CD14-positive monocyte (primary cell): ENCODE measurements at regions not wholly inside any gene's neighbourhood (a gene's known extent, or its start where the extent isn't known, plus 50 kb on each side); places are given as distances from the start of the nearest gene placed in this dataset.

Source experiments
- DNase-seq, 3 donors: peaks; one replicate each; pipeline ENCODE4 v3.0.0-alpha.2; 2011 to 2022
- H2AFZ ChIP-seq: 2 replicates; pipeline ENCODE4 v1.6.0; 2012; ENCODE audit warnings: mild to moderate bottlenecking, low read depth, low read length, inconsistent platforms; ENCODE audit not compliant: insufficient read depth, poor library complexity, severe bottlenecking
- H3K27ac ChIP-seq, 2 donors: 1 replicate in 1 of 2; 2 replicates in 1 of 2; pipeline ENCODE4 v1.5.1; 2012 to 2013; ENCODE audit warnings: low read length in 2 of 2, control low read depth in 1 of 2, inconsistent platforms in 1 of 2, low read depth in 1 of 2, mild to moderate bottlenecking in 1 of 2
- H3K27me3 ChIP-seq, 2 donors: one replicate each; pipeline versions ENCODE4 v1.6.0 to v1.6.1; 2011 to 2013; ENCODE audit warnings: low read length in 2 of 2; ENCODE audit not compliant: control insufficient read depth in 2 of 2, insufficient read depth in 2 of 2
- H3K36me3 ChIP-seq, 2 donors: replicated peaks in 1 of 2; 1 replicate in 1 of 2; 2 replicates in 1 of 2; pipeline versions ENCODE4 v1.5.1 to v1.6.1; 2012 to 2013; ENCODE audit warnings: low read length in 2 of 2, control low read depth in 1 of 2, inconsistent platforms in 1 of 2, mild to moderate bottlenecking in 1 of 2; ENCODE audit not compliant: insufficient read depth in 2 of 2, control insufficient read depth in 1 of 2
- H3K4me1 ChIP-seq, 2 donors: 1 replicate in 1 of 2; 2 replicates in 1 of 2; pipeline versions ENCODE4 v1.5.1 to v1.6.1; 2012 to 2013; ENCODE audit warnings: low read length in 2 of 2, control low read depth in 1 of 2, inconsistent platforms in 1 of 2, mild to moderate bottlenecking in 1 of 2, moderate library complexity in 1 of 2; ENCODE audit not compliant: insufficient read depth in 2 of 2, control insufficient read depth in 1 of 2
- H3K4me2 ChIP-seq: replicated peaks from 2 replicates; pipeline ENCODE3; 2012; ENCODE audit warnings: low read length, moderate library complexity, mild to moderate bottlenecking; ENCODE audit not compliant: poor library complexity, severe bottlenecking; ENCODE audit errors: extremely low read depth
- H3K4me3 ChIP-seq, 3 experiments: fragments of 200-600 bp in 1 of 3; sonication (generic) in 1 of 3; replicated peaks in 1 of 3; 1 replicate in 2 of 3; 2 replicates in 1 of 3; pipeline ENCODE4 v1.5.1; 2011 to 2013; ENCODE audit warnings: low read length in 3 of 3, mild to moderate bottlenecking in 3 of 3, control low read depth in 2 of 3, low read depth in 2 of 3, inconsistent platforms in 1 of 3, moderate library complexity in 1 of 3
- H3K79me2 ChIP-seq: 2 replicates; pipeline ENCODE4 v1.6.0; 2012; ENCODE audit warnings: mild to moderate bottlenecking, control low read depth, inconsistent platforms, low read length, moderate library complexity; ENCODE audit not compliant: insufficient read depth
- H3K9ac ChIP-seq: 2 replicates; pipeline ENCODE4 v1.6.0; 2017; ENCODE audit warnings: low read length, mild to moderate bottlenecking; ENCODE audit not compliant: insufficient read depth, poor library complexity, severe bottlenecking
- H3K9me3 ChIP-seq, 2 donors: replicated peaks in 1 of 2; 1 replicate in 1 of 2; 2 replicates in 1 of 2; pipeline versions ENCODE4 v1.5.1 to v1.6.1; 2012 to 2013; ENCODE audit warnings: low read length in 2 of 2, control low read depth in 1 of 2; ENCODE audit not compliant: control insufficient read depth in 1 of 2, insufficient read depth in 1 of 2
- H4K20me1 ChIP-seq: 2 replicates; pipeline ENCODE4 v1.6.0; 2012; ENCODE audit warnings: mild to moderate bottlenecking, low read length, control low read depth, moderate library complexity; ENCODE audit not compliant: insufficient read depth
- H3K27ac Mint-ChIP-seq, 7 donors: one replicate each; pipeline ENCODE4 v1.8.0; 2020; ENCODE audit warnings: mild to moderate bottlenecking in 7 of 7, mixed read lengths in 7 of 7, moderate library complexity in 6 of 7, inconsistent platforms in 2 of 7
- H3K27me3 Mint-ChIP-seq, 3 donors: one replicate each; pipeline ENCODE4 v1.8.0; 2021 to 2022; ENCODE audit warnings: low read depth in 3 of 3, mild to moderate bottlenecking in 3 of 3, mixed read lengths in 3 of 3, moderate library complexity in 3 of 3, inconsistent platforms in 1 of 3
- H3K36me3 Mint-ChIP-seq, 2 donors: one replicate each; pipeline ENCODE4 v1.8.0; 2020; ENCODE audit warnings: mixed read lengths in 2 of 2, inconsistent platforms in 1 of 2, mild to moderate bottlenecking in 1 of 2
- H3K4me1 Mint-ChIP-seq: one replicate; pipeline ENCODE4 v1.8.0; 2020; ENCODE audit warnings: mild to moderate bottlenecking, mixed read lengths
- H3K4me3 Mint-ChIP-seq, 2 donors: one replicate each; pipeline ENCODE4 v1.8.0; 2020; ENCODE audit warnings: mild to moderate bottlenecking in 2 of 2, mixed read lengths in 2 of 2, moderate library complexity in 1 of 2
- H3K9me3 Mint-ChIP-seq, 7 donors: one replicate each; pipeline ENCODE4 v1.8.0; 2020 to 2022; ENCODE audit warnings: mixed read lengths in 7 of 7, mild to moderate bottlenecking in 6 of 7, moderate library complexity in 6 of 7, inconsistent platforms in 2 of 7
- WGBS: methylation state at CpG from one replicate; pipeline ENCODE4 v1.1.5; 2013; ENCODE audit warnings: missing lambda C conversion rate; ENCODE audit not compliant: insufficient coverage; 5-methylcytosine and 5-hydroxymethylcytosine counted together
- intact Hi-C, 2 donors: fragments of 100-400 bp; cut with micrococcal nuclease; formaldehyde crosslinking; loops; one replicate each; pipeline versions ENCODE4 v1.15.0 to v1.15.1; 2023
- TF ChIP-seq, protein P1 (sequence below): fragments of 200-600 bp; IDR thresholded peaks from one replicate; pipeline ENCODE4 v1.8.0; 2022; ENCODE audit warnings: antibody characterized with exemption, mild to moderate bottlenecking

- DNase-seq = no peak
- Histone ChIP-seq H2AFZ (no peak overlapping the region), H3K9ac (no peak overlapping the region), H3K27ac (no peak overlapping the region), H3K4me2 (no peak overlapping the region), H3K9me3 (no peaks in the 10 kb centered on the region), H3K27me3 (no peaks in the 10 kb centered on the region), H3K36me3 (no peaks in the 10 kb centered on the region), H4K20me1 (no peaks in the 10 kb centered on the region), H3K4me1 (no peaks in the 10 kb centered on the region), H3K4me3 (no peak overlapping the region), H3K79me2 (no peaks in the 10 kb centered on the region)
- Mint-ChIP-seq H3K4me3 (no peak overlapping the region), H3K27me3 (peaks cover 0 to 1% (median 0%) of the 10 kb centered on the region in 3 donors), H3K9me3 (peaks cover 0 to 4% (median 0%) of the 10 kb centered on the region in 7 donors), H3K36me3 (no peaks in the 10 kb centered on the region), H3K27ac (no peak overlapping the region), H3K4me1 (no peaks in the 10 kb centered on the region)
- TF ChIP-seq, protein P1, sequence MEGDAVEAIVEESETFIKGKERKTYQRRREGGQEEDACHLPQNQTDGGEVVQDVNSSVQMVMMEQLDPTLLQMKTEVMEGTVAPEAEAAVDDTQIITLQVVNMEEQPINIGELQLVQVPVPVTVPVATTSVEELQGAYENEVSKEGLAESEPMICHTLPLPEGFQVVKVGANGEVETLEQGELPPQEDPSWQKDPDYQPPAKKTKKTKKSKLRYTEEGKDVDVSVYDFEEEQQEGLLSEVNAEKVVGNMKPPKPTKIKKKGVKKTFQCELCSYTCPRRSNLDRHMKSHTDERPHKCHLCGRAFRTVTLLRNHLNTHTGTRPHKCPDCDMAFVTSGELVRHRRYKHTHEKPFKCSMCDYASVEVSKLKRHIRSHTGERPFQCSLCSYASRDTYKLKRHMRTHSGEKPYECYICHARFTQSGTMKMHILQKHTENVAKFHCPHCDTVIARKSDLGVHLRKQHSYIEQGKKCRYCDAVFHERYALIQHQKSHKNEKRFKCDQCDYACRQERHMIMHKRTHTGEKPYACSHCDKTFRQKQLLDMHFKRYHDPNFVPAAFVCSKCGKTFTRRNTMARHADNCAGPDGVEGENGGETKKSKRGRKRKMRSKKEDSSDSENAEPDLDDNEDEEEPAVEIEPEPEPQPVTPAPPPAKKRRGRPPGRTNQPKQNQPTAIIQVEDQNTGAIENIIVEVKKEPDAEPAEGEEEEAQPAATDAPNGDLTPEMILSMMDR = no peak
- intact Hi-C loops = no loop called here
- WGBS = 100% methylated on average over 1 of the region's 2 CpGs
Observed at GRCh38 chr4:29058531-29058930, 1661.6 kb upstream of the PCDH7 start.

- Histone ChIP-seq H3K4me3 (no peak overlapping the region), H3K36me3 (no peaks in the 10 kb centered on the region), H4K20me1 (no peaks in the 10 kb centered on the region), H3K4me2 (no peak overlapping the region), H3K9me3 (no peaks in the 10 kb centered on the region), H3K27ac (no peak overlapping the region), H3K79me2 (no peaks in the 10 kb centered on the region), H3K9ac (no peak overlapping the region), H2AFZ (no peak overlapping the region), H3K27me3 (no peaks in the 10 kb centered on the region), H3K4me1 (no peaks in the 10 kb centered on the region)
- DNase-seq = no peak
- no CpG with 5 or more reads among the region's 2 CpGs for WGBS
- H3K27ac Mint-ChIP-seq = no peak overlapping the region
- H3K4me3 Mint-ChIP-seq = no peak overlapping the region
- no peaks in the 10 kb centered on the region for H3K36me3 Mint-ChIP-seq
- TF ChIP-seq, protein P1 = no peak
- no peaks in the 10 kb centered on the region for H3K27me3 Mint-ChIP-seq
- intact Hi-C loops = no loop called here
- peaks cover 0 to 6% (median 2%) of the 10 kb centered on the region in 7 donors for H3K9me3 Mint-ChIP-seq
- H3K4me1 Mint-ChIP-seq = no peaks in the 10 kb centered on the region
Observed at GRCh38 chr4:29066861-29067260, 1653.3 kb upstream of the PCDH7 start.
